K562 (cell line): ENCODE measurements at regions not wholly inside any gene's neighbourhood (a gene's known extent, or its start where the extent isn't known, plus 50 kb on each side); places are given as distances from the start of the nearest gene placed in this dataset.

Experiments
- ATAC-seq: fragments of 200-7000 bp; cut with Tn5 transposase; 3 replicates; pipeline ENCODE4 v1.9.1; 2020; ENCODE audit warnings: moderate library complexity
- BruUV-seq: library from RNA; stranded (reverse); fragments of 400-500 nt; replicated peaks from 2 replicates; lab custom pipeline; 2021; lab: Mats Ljungman, UMichigan
- CTCF ChIA-PET: fragments of 300-600 bp; formaldehyde crosslinking; extraction: SDS; loops from one replicate; lab custom pipeline; 2021; ENCODE audit warnings: low intra/inter-chr PET ratio; lab: Yijun Ruan, JAX
- POLR2A ChIA-PET: fragments of 300-600, 350-650 bp; sonication (Branson Sonifier 250); formaldehyde crosslinking; extraction: SDS; loops from one replicate; lab custom pipeline; 2021; ENCODE audit warnings: antibody characterized with exemption, inconsistent platforms; lab: Yijun Ruan, JAX
- DNase-seq, 4 experiments: peaks; one replicate each; pipeline versions ENCODE4 v3.0.0 to v3.0.0-alpha.2; 2011 to 2018; ENCODE audit warnings: low spot score in 3 of 4, mixed read lengths in 3 of 4; ENCODE audit errors: extremely low read depth in 1 of 4
- FAIRE-seq: peaks from 2 replicates; lab custom pipeline; 2011; peaks lifted over from hg19 to GRCh38; lab: Jason Lieb, UNC
- H2AFZ ChIP-seq: 2 replicates; pipeline ENCODE4 v1.6.0; 2011; ENCODE audit warnings: low read depth, low read length, control low read depth, inconsistent platforms
- H3K27ac ChIP-seq: fragments of 200-600 bp; 3 replicates; pipeline ENCODE4 v1.8.0; 2011; ENCODE audit warnings: low read depth, mild to moderate bottlenecking, control low read depth, inconsistent platforms, low read length, moderate library complexity, mixed read lengths; ENCODE audit errors: extremely low read depth
- H3K27me3 ChIP-seq, 2 experiments: fragments of 300-600 bp in 1 of 2; 2 replicates in 1 of 2; 3 replicates in 1 of 2; pipeline versions ENCODE4 v1.6.0 to v1.8.0; 2011; ENCODE audit warnings: inconsistent platforms in 2 of 2, low read length in 2 of 2, mild to moderate bottlenecking in 1 of 2, mixed read lengths in 1 of 2, moderate library complexity in 1 of 2; ENCODE audit not compliant: control insufficient read depth in 2 of 2, insufficient read depth in 2 of 2
- H3K36me3 ChIP-seq: fragments of 300-600 bp; 3 replicates; pipeline ENCODE4 v1.8.0; 2011; ENCODE audit warnings: mild to moderate bottlenecking, low read length, inconsistent platforms; ENCODE audit not compliant: control insufficient read depth, insufficient read depth
- H3K4me1 ChIP-seq, 2 experiments: fragments of 200-600 bp in 1 of 2; replicated peaks in 1 of 2; 2 replicates in 1 of 2; 3 replicates in 1 of 2; pipeline versions ENCODE4 v1.5.1 to v1.8.0; 2011; ENCODE audit warnings: inconsistent platforms in 2 of 2, low read length in 2 of 2, mild to moderate bottlenecking in 1 of 2, mixed read lengths in 1 of 2, moderate library complexity in 1 of 2; ENCODE audit not compliant: control insufficient read depth in 2 of 2, insufficient read depth in 2 of 2
- H3K4me2 ChIP-seq: 2 replicates; pipeline ENCODE4 v1.6.1; 2011; ENCODE audit warnings: low read length, control low read depth, inconsistent platforms, mixed read lengths; ENCODE audit not compliant: insufficient read depth
- H3K4me3 ChIP-seq: fragments of 200-600 bp; sonication (generic), shearing (Covaris generic); 2 replicates; pipeline ENCODE4 v1.5.1; 2016; ENCODE audit warnings: control low read depth, inconsistent platforms
- H3K79me2 ChIP-seq: fragments of 200-600 bp; 3 replicates; pipeline ENCODE4 v1.8.0; 2011; ENCODE audit warnings: low read length, inconsistent platforms; ENCODE audit not compliant: control insufficient read depth, insufficient read depth
- H3K9ac ChIP-seq, 2 experiments: 2 replicates each; pipeline versions ENCODE4 v1.6.0 to v1.6.1; 2011; ENCODE audit warnings: low read depth in 2 of 2, low read length in 2 of 2, control low read depth in 1 of 2, inconsistent platforms in 1 of 2, mild to moderate bottlenecking in 1 of 2, mixed read lengths in 1 of 2; ENCODE audit not compliant: insufficient read depth in 1 of 2
- H3K9me1 ChIP-seq: one replicate; pipeline ENCODE4 v1.6.0; 2011; ENCODE audit warnings: inconsistent platforms, mild to moderate bottlenecking, low read length, moderate library complexity; ENCODE audit not compliant: control insufficient read depth, insufficient read depth
- H3K9me3 ChIP-seq: replicated peaks from 2 replicates; pipeline ENCODE4 v1.5.1; 2011; ENCODE audit warnings: low read depth, low read length, inconsistent platforms; ENCODE audit not compliant: control insufficient read depth, insufficient read depth
- H4K20me1 ChIP-seq: replicated peaks from 2 replicates; pipeline ENCODE4 v1.6.1; 2011; ENCODE audit warnings: low read length, inconsistent platforms, mixed read lengths; ENCODE audit not compliant: control insufficient read depth, insufficient read depth
- FOXA3 ChIP-seq, 2 experiments: fragments of 450-650 bp in 1 of 2; sonication (generic) in 1 of 2; formaldehyde crosslinking; IDR thresholded peaks in 1 of 2; conservative IDR thresholded peaks in 1 of 2; 2 replicates each; pipeline versions ENCODE4 v1.4.0 to v1.8.0; 2020 to 2022; ENCODE audit warnings: mild to moderate bottlenecking in 2 of 2, missing genetic modification reagents in 1 of 2
- NONO ChIP-seq, 2 experiments: fragments of 200-400 bp in 1 of 2; fragments of 450-650 bp in 1 of 2; formaldehyde crosslinking in 1 of 2; IDR thresholded peaks; 2 replicates each; pipeline ENCODE4 v1.6.1; 2017; ENCODE audit warnings: low read depth in 2 of 2, mild to moderate bottlenecking in 2 of 2, moderate library complexity in 2 of 2, low read length in 1 of 2
- WGBS: fragments of 100-300 bp; shearing (Covaris generic); methylation state at CpG from one replicate; pipeline ENCODE4 v1.1.6; 2016; ENCODE audit warnings: low coverage, mixed read lengths; ENCODE audit not compliant: insufficient coverage; ENCODE audit errors: missing lambda C conversion rate; 5-methylcytosine and 5-hydroxymethylcytosine counted together
- in situ Hi-C: fragments of 300-500 bp; cut with MboI; formaldehyde crosslinking; loops from 4 replicates; pipeline ENCODE4 v1.15.0; 2018; ENCODE audit warnings: inconsistent platforms, mixed read lengths
- intact Hi-C: fragments of 100-400 bp; cut with micrococcal nuclease; formaldehyde crosslinking; loops from 2 replicates; pipeline ENCODE4 v1.14.2; 2022
- TF ChIP-seq, protein P1 (sequence below): sonication (generic); formaldehyde crosslinking; IDR thresholded peaks from 2 replicates; pipeline ENCODE4 v1.8.1; 2023; ENCODE audit warnings: mild to moderate bottlenecking, missing genetic modification reagents

DNA sequence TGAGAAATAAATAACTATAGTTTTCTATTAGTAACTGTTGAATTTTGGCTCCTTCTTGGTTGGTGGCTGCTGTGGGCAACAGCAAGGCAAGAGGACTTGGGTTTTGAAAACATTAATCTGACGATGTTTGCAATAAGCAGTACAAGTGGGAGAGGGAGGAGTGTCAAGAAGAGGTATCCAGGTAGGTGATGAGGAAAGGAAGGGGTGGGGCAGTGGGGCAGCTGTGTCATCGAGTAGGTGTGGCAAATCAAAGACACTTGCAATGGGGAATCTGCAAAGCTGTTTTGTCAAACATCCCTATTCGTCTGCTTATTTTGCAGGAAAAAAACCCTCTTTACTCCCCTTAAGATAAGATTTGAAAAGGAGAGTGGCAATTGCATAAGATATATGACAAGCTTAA, 171.9 kb upstream of the MAP3K7 start:
- ChIA-PET CTCF (no interaction called here), POLR2A (no interaction called here)
- no peak overlapping the region for H3K4me3 ChIP-seq
- H3K36me3 ChIP-seq, result no peaks in the 10 kb centered on the region
- no peak overlapping the region for H3K4me2 ChIP-seq
- WGBS, result 0% methylated on average over 3 of the region's 3 CpGs
- no peak for DNase-seq
- in situ Hi-C loops (no loop called here), intact Hi-C loops (no loop called here)
- H3K9me3 ChIP-seq, result no peaks in the 10 kb centered on the region
- TF ChIP-seq NONO (IDR thresholded peaks at IDR 0.05; ENCODE audit: low read depth in 2 of 2, low read length in 1 of 2), result no peak
- TF ChIP-seq, protein P1, sequence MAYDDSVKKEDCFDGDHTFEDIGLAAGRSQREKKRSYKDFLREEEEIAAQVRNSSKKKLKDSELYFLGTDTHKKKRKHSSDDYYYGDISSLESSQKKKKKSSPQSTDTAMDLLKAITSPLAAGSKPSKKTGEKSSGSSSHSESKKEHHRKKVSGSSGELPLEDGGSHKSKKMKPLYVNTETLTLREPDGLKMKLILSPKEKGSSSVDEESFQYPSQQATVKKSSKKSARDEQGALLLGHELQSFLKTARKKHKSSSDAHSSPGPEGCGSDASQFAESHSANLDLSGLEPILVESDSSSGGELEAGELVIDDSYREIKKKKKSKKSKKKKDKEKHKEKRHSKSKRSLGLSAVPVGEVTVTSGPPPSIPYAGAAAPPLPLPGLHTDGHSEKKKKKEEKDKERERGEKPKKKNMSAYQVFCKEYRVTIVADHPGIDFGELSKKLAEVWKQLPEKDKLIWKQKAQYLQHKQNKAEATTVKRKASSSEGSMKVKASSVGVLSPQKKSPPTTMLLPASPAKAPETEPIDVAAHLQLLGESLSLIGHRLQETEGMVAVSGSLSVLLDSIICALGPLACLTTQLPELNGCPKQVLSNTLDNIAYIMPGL (CRISPR knock-in tag), result no peak
- no peak for TF ChIP-seq FOXA3 (CRISPR knock-in tag; conservative IDR thresholded peaks at IDR 0.05 in 1 of 2, IDR thresholded peaks at IDR 0.05 in 1 of 2)
- no peak for FAIRE-seq
- no peaks in the 10 kb centered on the region for H3K9me1 ChIP-seq
- H2AFZ ChIP-seq, result no peak overlapping the region
- no peaks in the 10 kb centered on the region for H4K20me1 ChIP-seq
- H3K79me2 ChIP-seq, result no peaks in the 10 kb centered on the region
- H3K9ac ChIP-seq, result no peak overlapping the region
- no peak overlapping the region for H3K27ac ChIP-seq
- H3K27me3 ChIP-seq, result no peaks in the 10 kb centered on the region
- no peaks in the 10 kb centered on the region for H3K4me1 ChIP-seq
- no TSS peak for BruUV-seq
- no peak for ATAC-seq
